ENCODE measurements at regions not wholly inside any gene's neighbourhood (a gene's known extent, or its start where the extent isn't known, plus 50 kb on each side); places are given as distances from the start of the nearest gene placed in this dataset.

- no peak overlapping the region for H3K4me3 ChIP-seq (replicated peaks; ENCODE audit: insufficient read depth, low read length)
- no peak for TF ChIP-seq POLR2AphosphoS5 (IDR thresholded peaks at IDR 0.05; ENCODE audit: low read depth)
- no peak for TF ChIP-seq REST (IDR thresholded peaks at IDR 0.05; ENCODE audit: insufficient replicate concordance, low read depth)
- no peak for TF ChIP-seq CTCF (IDR thresholded peaks at IDR 0.05; ENCODE audit: insufficient read depth, low read length)
- TF ChIP-seq SPI1 (IDR thresholded peaks at IDR 0.05; ENCODE audit: borderline replicate concordance, low read depth) = no peak
- TF ChIP-seq GABPA (IDR thresholded peaks at IDR 0.05; ENCODE audit: low read depth) = no peak
- H3K27ac ChIP-seq (replicated peaks) = no peak overlapping the region
- no peaks in the 10 kb centered on the region for H3K27me3 ChIP-seq (ENCODE audit: insufficient read depth, poor library complexity, severe bottlenecking)
- DNase-seq (ENCODE audit: low read depth in 1 of 2, low spot score in 1 of 2) = no peak
Measured at GRCh38 chr6:77353129-77353528, 110.2 kb downstream of the HTR1B start.

GRCh38 chr6:77341058-77341986, 122.0 kb downstream of the HTR1B start:
- no peak for TF ChIP-seq SPI1 (IDR thresholded peaks at IDR 0.05; ENCODE audit: borderline replicate concordance, low read depth)
- no peak for TF ChIP-seq GABPA (IDR thresholded peaks at IDR 0.05; ENCODE audit: low read depth)
- TF ChIP-seq POLR2AphosphoS5 (IDR thresholded peaks at IDR 0.05; ENCODE audit: low read depth) = no peak
- TF ChIP-seq CTCF (IDR thresholded peaks at IDR 0.05; ENCODE audit: insufficient read depth, low read length) = no peak
- TF ChIP-seq REST (IDR thresholded peaks at IDR 0.05; ENCODE audit: insufficient replicate concordance, low read depth) = no peak
- no peak overlapping the region for H3K27ac ChIP-seq (replicated peaks)
- DNase-seq (ENCODE audit: low read depth in 1 of 2, low spot score in 1 of 2) = no peak
- H3K27me3 ChIP-seq (ENCODE audit: insufficient read depth, poor library complexity, severe bottlenecking) = no peaks in the 10 kb centered on the region
- H3K4me3 ChIP-seq (replicated peaks; ENCODE audit: insufficient read depth, low read length) = no peak overlapping the region

- no peak overlapping the region for H3K27ac ChIP-seq (replicated peaks)
- TF ChIP-seq POLR2AphosphoS5 (IDR thresholded peaks at IDR 0.05; ENCODE audit: low read depth) (no peak), CTCF (IDR thresholded peaks at IDR 0.05; ENCODE audit: insufficient read depth, low read length) (no peak), SPI1 (IDR thresholded peaks at IDR 0.05; ENCODE audit: borderline replicate concordance, low read depth) (no peak), GABPA (IDR thresholded peaks at IDR 0.05; ENCODE audit: low read depth) (no peak), REST (IDR thresholded peaks at IDR 0.05; ENCODE audit: insufficient replicate concordance, low read depth) (no peak)
- no peak for DNase-seq (ENCODE audit: low read depth in 1 of 2, low spot score in 1 of 2)
Measured at GRCh38 chr6:77340331-77340730, 123.0 kb downstream of the HTR1B start.

More at GRCh38 chr6:77340331-77340730, 123.0 kb downstream of the HTR1B start:
- H3K27me3 ChIP-seq (ENCODE audit: insufficient read depth, poor library complexity, severe bottlenecking) = no peaks in the 10 kb centered on the region
- H3K4me3 ChIP-seq (replicated peaks; ENCODE audit: insufficient read depth, low read length) = no peak overlapping the region

Measured in HL-60 (cell line).